ENCODE measurements at regions not wholly inside any gene's neighbourhood (a gene's known extent, or its start where the extent isn't known, plus 50 kb on each side); places are given as distances from the start of the nearest gene placed in this dataset.

DNA sequence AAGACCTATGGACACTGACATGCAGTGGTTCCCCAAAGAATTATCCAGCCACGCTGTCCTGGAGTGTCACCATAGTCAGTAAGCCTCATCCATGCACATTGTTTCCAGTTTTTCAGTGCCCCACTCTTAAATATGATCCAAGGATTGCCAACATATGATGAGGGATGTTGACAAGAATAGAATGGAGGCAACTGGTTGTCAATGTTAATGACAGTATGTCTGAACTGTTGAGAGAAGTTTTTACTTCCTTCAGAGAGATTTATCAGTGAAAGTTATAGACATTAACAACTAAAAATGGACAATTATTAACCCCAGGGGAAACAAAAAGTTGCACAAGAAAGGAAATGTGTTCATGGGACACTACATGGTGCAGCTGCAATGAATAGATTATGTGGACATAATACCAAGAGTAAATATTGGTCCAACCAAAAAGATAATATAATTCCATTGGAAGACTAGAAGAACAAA is 69.9 kb downstream of the CYP26B1 start:
- TF ChIP-seq, protein P1, sequence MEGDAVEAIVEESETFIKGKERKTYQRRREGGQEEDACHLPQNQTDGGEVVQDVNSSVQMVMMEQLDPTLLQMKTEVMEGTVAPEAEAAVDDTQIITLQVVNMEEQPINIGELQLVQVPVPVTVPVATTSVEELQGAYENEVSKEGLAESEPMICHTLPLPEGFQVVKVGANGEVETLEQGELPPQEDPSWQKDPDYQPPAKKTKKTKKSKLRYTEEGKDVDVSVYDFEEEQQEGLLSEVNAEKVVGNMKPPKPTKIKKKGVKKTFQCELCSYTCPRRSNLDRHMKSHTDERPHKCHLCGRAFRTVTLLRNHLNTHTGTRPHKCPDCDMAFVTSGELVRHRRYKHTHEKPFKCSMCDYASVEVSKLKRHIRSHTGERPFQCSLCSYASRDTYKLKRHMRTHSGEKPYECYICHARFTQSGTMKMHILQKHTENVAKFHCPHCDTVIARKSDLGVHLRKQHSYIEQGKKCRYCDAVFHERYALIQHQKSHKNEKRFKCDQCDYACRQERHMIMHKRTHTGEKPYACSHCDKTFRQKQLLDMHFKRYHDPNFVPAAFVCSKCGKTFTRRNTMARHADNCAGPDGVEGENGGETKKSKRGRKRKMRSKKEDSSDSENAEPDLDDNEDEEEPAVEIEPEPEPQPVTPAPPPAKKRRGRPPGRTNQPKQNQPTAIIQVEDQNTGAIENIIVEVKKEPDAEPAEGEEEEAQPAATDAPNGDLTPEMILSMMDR (IDR thresholded peaks at IDR 0.05; ENCODE audit: insufficient read depth, low read length): no peak
- TF ChIP-seq POLR2AphosphoS5 (IDR thresholded peaks at IDR 0.05; ENCODE audit: low read depth): no peak
- TF ChIP-seq GABPA (IDR thresholded peaks at IDR 0.05; ENCODE audit: low read depth): no peak
- TF ChIP-seq, protein P2, sequence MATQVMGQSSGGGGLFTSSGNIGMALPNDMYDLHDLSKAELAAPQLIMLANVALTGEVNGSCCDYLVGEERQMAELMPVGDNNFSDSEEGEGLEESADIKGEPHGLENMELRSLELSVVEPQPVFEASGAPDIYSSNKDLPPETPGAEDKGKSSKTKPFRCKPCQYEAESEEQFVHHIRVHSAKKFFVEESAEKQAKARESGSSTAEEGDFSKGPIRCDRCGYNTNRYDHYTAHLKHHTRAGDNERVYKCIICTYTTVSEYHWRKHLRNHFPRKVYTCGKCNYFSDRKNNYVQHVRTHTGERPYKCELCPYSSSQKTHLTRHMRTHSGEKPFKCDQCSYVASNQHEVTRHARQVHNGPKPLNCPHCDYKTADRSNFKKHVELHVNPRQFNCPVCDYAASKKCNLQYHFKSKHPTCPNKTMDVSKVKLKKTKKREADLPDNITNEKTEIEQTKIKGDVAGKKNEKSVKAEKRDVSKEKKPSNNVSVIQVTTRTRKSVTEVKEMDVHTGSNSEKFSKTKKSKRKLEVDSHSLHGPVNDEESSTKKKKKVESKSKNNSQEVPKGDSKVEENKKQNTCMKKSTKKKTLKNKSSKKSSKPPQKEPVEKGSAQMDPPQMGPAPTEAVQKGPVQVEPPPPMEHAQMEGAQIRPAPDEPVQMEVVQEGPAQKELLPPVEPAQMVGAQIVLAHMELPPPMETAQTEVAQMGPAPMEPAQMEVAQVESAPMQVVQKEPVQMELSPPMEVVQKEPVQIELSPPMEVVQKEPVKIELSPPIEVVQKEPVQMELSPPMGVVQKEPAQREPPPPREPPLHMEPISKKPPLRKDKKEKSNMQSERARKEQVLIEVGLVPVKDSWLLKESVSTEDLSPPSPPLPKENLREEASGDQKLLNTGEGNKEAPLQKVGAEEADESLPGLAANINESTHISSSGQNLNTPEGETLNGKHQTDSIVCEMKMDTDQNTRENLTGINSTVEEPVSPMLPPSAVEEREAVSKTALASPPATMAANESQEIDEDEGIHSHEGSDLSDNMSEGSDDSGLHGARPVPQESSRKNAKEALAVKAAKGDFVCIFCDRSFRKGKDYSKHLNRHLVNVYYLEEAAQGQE (IDR thresholded peaks at IDR 0.05; ENCODE audit: insufficient replicate concordance, low read depth): no peak
- no peak for TF ChIP-seq SPI1 (IDR thresholded peaks at IDR 0.05; ENCODE audit: borderline replicate concordance, low read depth)

Data from HL-60 (cell line).